Testis (tissue), 2 donors: ENCODE measurements at regions not wholly inside any gene's neighbourhood (a gene's known extent, or its start where the extent isn't known, plus 50 kb on each side); places are given as distances from the start of the nearest gene placed in this dataset.
A peak's percentile ranks its signal among the peaks of the same experiment; 100 is the strongest.

ENCODE experiments used
- DNase-seq: peaks from one replicate; pipeline ENCODE4 v3.0.0-alpha.2; 2019
- H3K27ac ChIP-seq, 2 donors: fragments of 200-600 bp; sonication (generic); one replicate each; pipeline ENCODE4 v1.5.1; 2019
- H3K27me3 ChIP-seq: fragments of 200-600 bp; sonication (generic); one replicate; pipeline ENCODE4 v1.5.1; 2019
- H3K36me3 ChIP-seq: fragments of 200-600 bp; sonication (generic); one replicate; pipeline ENCODE4 v1.5.1; 2017; ENCODE audit warnings: low read depth; ENCODE audit errors: missing control alignments
- H3K4me1 ChIP-seq: fragments of 200-600 bp; sonication (generic); one replicate; pipeline ENCODE4 v1.5.1; 2019
- H3K4me3 ChIP-seq, 2 donors: fragments of 200-600 bp; sonication (generic); one replicate each; pipeline ENCODE4 v1.5.1; 2017 to 2019
- H3K9me3 ChIP-seq: fragments of 200-600 bp; sonication (generic); one replicate; pipeline ENCODE4 v1.5.1; 2017
- CTCF ChIP-seq, 3 experiments: fragments of 450-650 bp in 2 of 3; fragments of 200-600 bp in 1 of 3; sonication (generic) in 1 of 3; IDR thresholded peaks; one replicate each; pipeline ENCODE4 v1.5.1; 2016 to 2019; ENCODE audit warnings: antibody characterized with exemption in 3 of 3, mild to moderate bottlenecking in 2 of 3, moderate library complexity in 1 of 3
- POLR2A ChIP-seq: fragments of 450-650 bp; IDR thresholded peaks from one replicate; pipeline ENCODE4 v1.6.1; 2017; ENCODE audit warnings: antibody characterized with exemption, mild to moderate bottlenecking, moderate library complexity
- WGBS, 2 donors: methylation state at CpG; one replicate each; pipeline ENCODE4 v1.1.5; 2018; 5-methylcytosine and 5-hydroxymethylcytosine counted together
- intact Hi-C: fragments of 100-400 bp; cut with DNase I; formaldehyde crosslinking; loops from one replicate; pipeline ENCODE4 v1.15.1; 2023; ENCODE audit warnings: low total_unique reads

DNA sequence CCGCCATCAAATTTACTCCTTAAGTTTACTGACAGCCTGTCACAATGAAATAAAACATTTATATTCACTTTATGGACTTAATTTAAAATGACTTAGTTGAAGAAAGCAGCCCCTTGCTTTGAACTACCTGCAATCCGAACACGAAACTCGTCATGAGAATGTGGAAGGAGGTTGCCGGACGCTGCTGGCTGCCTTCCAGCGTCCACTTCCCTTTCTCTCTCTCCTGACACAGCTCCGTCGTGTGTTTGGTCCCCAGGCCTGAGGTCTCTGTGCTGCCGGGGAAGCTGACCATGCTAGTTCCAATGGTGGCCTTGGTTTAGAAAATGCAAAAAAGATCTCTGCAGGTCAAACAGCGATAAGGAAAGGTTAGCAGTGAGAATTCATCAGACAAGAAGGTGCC lies 519.7 kb downstream of the CDH26 start:
- no peak overlapping the region for H3K27ac ChIP-seq
- H3K4me1 ChIP-seq: no peaks in the 10 kb centered on the region
- 68 to 72% methylated on average over 11 of the region's 11 CpGs for WGBS, 2 donors
- no peaks in the 10 kb centered on the region for H3K9me3 ChIP-seq
- TF ChIP-seq POLR2A: no peak
- intact Hi-C loops: no loop called here
- H3K27me3 ChIP-seq: no peaks in the 10 kb centered on the region
- H3K36me3 ChIP-seq: no peaks in the 10 kb centered on the region
- no peak overlapping the region for H3K4me3 ChIP-seq
- no peak for DNase-seq

GRCh38 chr20:60478533-60478932 lies 520.3 kb downstream of the CDH26 start:
- no peaks in the 10 kb centered on the region for H3K4me1 ChIP-seq
- intact Hi-C loops: no loop called here
- H3K9me3 ChIP-seq: no peaks in the 10 kb centered on the region
- DNase-seq: no peak
- no peak overlapping the region for H3K4me3 ChIP-seq
- no peaks in the 10 kb centered on the region for H3K27me3 ChIP-seq
- 85 to 86% methylated on average over 6 to 7 of the region's 7 CpGs for WGBS, 2 donors
- no peak overlapping the region for H3K27ac ChIP-seq
- no peak for TF ChIP-seq POLR2A
- no peak for TF ChIP-seq CTCF (IDR thresholded peaks at IDR 0.05)
- no peaks in the 10 kb centered on the region for H3K36me3 ChIP-seq

DNA sequence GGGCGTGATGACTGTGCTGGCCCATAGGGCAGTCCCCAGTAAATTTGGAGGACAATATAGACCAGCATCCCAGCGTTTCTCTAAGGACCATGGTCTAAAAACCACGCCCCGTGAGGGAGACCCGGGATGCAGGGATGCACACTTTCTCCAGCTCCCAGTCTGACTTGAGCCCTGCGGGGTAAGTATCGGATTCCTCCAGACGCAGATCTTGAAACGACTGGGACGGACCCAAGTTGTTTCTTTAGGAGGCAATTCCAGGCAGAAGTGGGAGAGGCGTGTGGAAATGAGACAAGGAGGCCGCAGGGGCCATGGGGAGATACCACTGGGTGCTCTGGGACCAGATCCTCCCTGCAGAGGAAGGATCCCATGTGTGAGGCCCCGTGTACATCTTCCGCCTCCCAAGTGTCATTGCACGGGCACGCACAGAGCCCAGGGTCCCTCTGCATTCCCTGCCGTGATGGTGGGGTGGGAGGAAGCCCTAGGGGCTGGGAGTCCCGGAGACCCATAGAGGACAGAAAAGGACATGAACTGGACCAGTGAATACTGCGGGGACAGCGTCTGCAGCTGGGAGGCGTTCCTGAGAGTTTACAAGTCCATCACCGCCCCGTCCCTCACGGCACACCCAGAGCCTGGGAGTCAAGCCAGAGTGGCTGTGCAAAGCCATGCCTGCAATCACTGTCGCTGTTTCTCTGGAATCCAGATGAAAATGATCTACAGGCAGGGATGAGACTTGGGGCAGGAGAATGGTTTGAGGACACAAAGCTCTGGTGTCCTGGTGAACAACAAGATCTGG lies 522.9 kb downstream of the CDH26 start:
- Histone ChIP-seq H3K36me3 (no peaks in the 10 kb centered on the region), H3K4me1 (no peaks in the 10 kb centered on the region), H3K27ac (no peak overlapping the region), H3K27me3 (no peaks in the 10 kb centered on the region), H3K9me3 (no peaks in the 10 kb centered on the region), H3K4me3 (no peak overlapping the region)
- TF ChIP-seq CTCF (IDR thresholded peaks at IDR 0.05): no peak
- TF ChIP-seq POLR2A: no peak
- peak; percentile 27 for DNase-seq
- 76 to 84% methylated on average over 17 to 25 of the region's 25 CpGs for WGBS, 2 donors
- intact Hi-C loops: no loop called here

DNA sequence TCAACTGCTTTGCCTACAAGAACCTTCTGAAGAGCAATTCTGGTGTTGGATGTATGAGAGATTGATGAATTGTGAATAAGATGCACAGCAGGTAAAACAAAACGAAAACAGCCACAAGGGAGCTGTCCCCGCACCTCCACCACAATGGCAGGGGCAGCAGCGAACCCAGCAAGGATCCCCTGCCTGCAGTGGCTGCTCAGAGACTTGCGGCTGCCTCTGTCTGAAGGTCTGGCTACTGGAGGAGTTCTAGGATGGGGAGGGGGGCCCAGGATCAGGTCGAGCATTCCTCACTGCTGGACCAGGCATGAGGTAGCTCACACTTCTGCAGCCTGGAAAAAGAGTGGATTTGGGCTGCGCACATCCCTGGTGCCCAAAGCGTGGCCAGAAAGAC lies 523.5 kb downstream of the CDH26 start:
- no peaks in the 10 kb centered on the region for H3K36me3 ChIP-seq

More for the DNA sequence above, 523.5 kb downstream of the CDH26 start:
- H3K4me1 ChIP-seq: no peaks in the 10 kb centered on the region
- intact Hi-C loops: no loop called here
- H3K9me3 ChIP-seq: no peaks in the 10 kb centered on the region
- WGBS, 2 donors: 53 to 79% methylated on average over 5 to 7 of the region's 7 CpGs
- DNase-seq: no peak
- no peak for TF ChIP-seq CTCF (IDR thresholded peaks at IDR 0.05)
- TF ChIP-seq POLR2A: no peak
- H3K27me3 ChIP-seq: no peaks in the 10 kb centered on the region
- no peak overlapping the region for H3K4me3 ChIP-seq
- H3K27ac ChIP-seq: no peak overlapping the region
